HG03066 (cell line): ENCODE measurements at regions not wholly inside any gene's neighbourhood (a gene's known extent, or its start where the extent isn't known, plus 50 kb on each side); places are given as distances from the start of the nearest gene placed in this dataset.

ENCODE experiments used
- ATAC-seq: cut with Tn5 transposase; IDR thresholded peaks from one replicate; pipeline ENCODE4 v1.9.1; 2021; ENCODE audit warnings: low read depth; ENCODE audit not compliant: unreplicated experiment

GRCh38 chr18:67072791-67073190, 443.7 kb downstream of the DSEL start:
- ATAC-seq = no peak

DNA sequence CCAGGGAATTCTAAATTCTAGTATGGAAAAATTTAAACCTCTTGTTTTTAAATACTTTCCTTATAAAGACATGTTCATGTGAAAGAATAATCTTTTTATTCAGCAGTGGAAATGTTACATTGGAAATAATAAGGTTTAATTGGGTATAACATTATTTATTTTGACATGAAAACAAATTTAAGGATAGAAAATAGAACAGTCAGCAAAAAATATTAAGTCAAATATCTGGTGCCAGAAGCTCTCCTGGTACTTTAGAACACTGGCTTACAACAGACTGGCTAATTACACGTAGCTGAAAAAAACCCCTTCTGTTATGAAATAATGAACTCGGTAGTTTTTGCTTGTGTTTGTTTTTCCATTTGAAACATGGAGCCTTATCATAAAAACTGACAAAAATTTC, 447.9 kb downstream of the DSEL start:
- no peak for ATAC-seq

- ATAC-seq = no peak
These were observed 443.4 kb upstream of the CDH19 start for GRCh38 chr18:67047334-67047733.

GRCh38 chr18:67043276-67043675, 439.4 kb upstream of the CDH19 start:
- no peak for ATAC-seq

DNA sequence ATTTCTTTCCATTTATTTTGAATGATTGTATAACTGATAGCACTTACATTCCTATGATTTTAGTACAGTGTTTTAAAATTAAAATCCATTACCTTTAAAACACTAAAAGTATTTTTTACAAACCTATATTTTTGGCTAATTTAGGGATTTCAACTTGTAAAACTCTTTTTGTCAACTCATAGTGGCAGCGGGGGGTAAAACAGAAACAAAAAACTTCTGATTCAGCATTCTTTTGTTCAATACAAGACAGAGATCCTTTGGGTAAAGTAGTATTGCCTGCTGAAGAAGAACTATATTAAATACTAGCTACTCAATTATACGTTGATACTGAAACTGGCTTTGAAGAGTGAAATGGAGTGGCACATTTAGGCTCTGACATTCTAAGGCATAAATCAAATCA, 437.4 kb upstream of the CDH19 start:
- no peak for ATAC-seq

GRCh38 chr18:67035026-67035425, 431.1 kb upstream of the CDH19 start:
- no peak for ATAC-seq

- ATAC-seq = no peak
These were observed 419.2 kb upstream of the CDH19 start for GRCh38 chr18:67023059-67023458.

DNA sequence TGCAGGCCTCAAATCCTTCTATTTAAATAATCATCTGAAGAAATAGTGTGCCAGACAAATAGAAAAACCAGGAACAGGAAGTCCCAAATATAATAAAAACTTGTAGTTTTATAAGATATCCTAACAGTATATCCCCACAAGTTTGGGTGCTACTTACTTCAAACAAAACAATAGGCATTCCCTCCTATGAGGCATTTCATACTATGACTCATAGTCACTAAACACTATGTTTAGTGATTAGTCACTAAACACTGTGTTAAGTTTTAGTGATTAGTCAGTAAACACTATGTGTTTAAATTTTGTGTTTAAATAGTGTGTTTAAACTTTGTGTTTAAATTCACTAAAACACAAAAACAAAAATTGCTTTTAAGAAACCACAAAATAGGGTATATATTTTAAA, 407.0 kb upstream of the CDH19 start:
- no peak for ATAC-seq

DNA sequence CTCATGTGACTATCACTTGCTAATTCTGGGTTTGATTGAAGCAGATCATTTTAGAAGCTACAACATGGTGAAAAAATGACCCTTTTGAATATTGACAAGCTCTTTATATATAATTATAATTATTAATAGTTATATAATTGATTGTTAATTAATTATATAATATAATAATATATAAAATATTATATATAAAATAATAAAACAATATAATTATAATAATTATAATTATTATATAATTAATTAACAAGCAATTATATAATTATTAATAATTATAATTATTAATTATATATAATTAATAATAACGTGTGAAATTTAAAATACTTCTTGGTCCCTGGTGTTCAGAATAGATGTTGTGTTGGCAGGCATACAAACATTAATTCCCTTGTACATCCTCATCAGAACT, 404.1 kb upstream of the CDH19 start:
- ATAC-seq = no peak

DNA sequence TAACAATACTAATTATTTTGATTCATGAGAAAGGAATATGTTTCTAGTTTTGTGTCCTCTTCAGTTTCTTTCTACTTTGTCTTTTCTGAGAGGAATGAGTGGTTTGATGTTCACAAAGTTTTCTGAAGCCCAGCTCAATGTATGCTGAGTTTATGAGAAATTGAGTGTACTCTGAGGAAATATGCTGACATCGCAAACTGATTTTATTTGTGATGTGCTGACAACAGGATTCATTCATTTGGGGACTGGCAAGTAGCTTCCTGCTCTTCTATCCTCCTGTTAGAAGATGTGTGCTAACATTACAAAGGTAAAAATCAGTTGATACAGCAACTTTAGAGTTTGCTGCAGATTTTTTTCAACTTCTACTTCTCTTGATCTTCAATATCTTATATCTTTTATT, 403.2 kb upstream of the CDH19 start:
- no peak for ATAC-seq

DNA sequence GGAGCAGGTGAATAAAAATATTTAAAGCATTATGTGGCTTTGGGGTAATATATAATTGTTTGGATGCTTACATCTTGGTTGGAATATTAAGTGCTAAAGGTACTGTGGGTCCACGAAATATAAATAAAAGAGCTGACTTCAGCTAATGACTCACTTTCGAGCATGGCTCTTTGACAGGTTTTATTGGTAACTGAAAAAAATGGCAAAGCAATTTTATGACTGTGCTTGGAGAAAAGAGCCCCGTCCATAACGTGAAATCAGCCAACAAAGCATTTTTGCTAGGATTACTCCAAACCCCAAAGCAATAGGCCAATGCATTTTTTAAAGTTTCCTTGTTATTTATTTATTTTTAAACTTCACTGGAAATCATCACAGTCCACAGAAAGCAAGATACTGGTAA, 397.2 kb upstream of the CDH19 start:
- no peak for ATAC-seq

DNA sequence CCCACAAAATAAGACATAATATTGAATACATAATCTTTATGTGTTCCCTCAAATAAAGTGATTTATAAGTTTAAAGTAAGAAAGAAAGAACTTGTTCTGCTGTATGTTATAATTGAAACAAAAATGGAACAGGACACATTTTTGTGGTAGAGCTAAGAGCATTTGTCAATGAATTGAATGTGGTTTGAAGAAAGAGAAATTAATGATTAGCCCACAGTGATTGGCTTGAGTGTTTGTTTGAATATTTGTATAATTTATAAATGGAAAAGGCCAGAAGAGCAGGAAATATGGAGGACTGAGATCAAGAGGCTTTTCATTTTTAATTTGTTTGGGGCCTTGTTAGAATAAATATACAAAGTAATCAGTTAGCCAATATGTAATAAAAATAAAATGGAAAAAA, 395.1 kb upstream of the CDH19 start:
- no peak for ATAC-seq

- no peak for ATAC-seq
These were observed 391.4 kb upstream of the CDH19 start for GRCh38 chr18:66995270-66995669.

DNA sequence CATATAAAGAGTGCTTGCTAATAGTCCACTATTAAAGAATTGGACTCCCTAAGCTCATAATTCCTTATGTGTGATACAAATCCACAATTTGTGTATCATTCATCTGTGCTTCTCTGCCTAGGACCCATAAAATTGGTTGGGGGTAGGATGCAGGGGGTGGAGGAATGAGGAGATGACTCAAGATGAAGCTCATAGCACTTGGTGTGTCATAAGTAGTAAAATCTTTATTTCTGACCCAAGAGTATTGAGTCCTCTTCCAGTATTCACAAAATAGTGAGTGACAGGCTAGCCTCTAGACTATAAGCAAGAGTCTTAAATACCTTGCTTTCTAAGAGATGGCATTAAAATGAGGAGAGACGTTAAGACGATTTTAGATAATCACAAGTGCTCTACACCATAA, 390.9 kb upstream of the CDH19 start:
- ATAC-seq = no peak

- ATAC-seq = no peak
These were observed 389.6 kb upstream of the CDH19 start for GRCh38 chr18:66993492-66993891.

DNA sequence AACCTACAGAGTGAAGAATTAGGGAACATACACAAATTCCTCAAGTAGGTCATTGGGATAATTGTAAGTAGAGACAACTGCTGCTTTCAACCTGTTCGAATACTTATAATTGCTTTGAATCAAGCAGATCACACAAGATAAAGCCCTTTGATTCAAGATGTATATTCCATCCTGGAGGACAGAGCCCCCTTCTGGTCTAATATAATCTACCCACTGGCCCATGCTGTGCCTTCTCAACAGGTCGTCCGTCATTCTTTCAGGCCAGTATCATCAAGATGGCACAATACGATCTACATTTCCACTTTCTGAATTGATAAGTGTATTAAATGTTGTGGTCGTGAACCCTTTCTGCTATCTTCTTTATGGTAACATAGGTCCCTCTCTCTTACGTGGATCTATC, 387.0 kb upstream of the CDH19 start:
- no peak for ATAC-seq

DNA sequence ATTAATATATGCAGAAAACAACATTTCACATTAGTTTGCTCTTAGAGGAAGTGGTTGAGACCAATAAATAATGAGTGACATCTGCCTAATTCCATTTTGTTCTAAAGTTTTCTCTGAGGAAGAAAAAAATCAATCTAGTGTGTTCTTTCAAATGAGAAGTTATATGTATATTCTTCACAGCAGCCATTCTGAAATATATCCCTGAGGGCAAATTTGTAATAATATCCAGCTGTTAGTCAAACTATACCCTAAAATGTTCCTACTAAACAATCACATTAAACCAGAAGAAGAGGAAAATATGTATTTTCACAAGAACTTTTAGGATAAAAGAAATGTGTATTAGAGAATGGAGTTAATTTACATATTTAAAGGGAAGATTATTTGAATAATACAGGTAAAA, 375.1 kb upstream of the CDH19 start:
- no peak for ATAC-seq

- ATAC-seq = no peak
These were observed 368.8 kb upstream of the CDH19 start for GRCh38 chr18:66972681-66973080.

DNA sequence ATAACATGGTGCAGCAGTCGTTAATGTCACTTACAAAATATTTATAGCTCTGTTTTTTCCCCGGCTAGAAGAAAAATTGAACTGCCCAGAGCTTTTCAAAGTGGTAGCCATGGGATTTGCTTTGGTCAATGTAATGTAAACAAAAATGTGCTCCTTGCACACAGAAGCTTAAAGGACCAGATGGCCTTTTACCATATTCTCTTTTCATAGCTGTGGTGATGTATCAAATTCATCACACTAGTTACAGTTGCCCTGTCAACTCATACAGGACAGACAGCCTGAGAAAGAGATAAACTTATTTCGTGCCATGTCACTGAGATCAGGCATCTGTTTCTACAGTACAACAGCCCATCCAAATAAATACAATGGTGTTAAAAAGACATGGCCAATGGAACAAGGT, 368.1 kb upstream of the CDH19 start:
- ATAC-seq = no peak

- no peak for ATAC-seq
These were observed 362.3 kb upstream of the CDH19 start for GRCh38 chr18:66966171-66966570.

DNA sequence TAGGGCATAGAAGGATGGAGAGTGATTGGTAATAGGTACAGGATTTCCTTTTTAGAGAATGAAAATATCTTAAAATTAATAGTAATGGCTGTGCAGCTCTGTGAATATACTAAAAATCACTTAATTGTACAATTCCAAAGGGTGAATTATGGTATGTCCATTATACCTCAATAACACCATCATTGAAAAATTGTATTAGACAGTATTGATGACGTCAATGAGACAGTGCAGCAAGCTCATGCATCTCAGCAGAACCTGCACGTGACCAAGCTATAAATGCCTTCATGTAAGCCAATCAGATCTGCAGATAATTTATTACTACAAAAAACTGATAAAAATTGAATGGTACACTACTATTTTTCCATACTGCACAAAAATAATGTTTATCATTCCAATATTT, 354.4 kb upstream of the CDH19 start:
- ATAC-seq = no peak

GRCh38 chr18:66951750-66952149, 347.9 kb upstream of the CDH19 start:
- no peak for ATAC-seq

GRCh38 chr18:66949419-66949818, 345.5 kb upstream of the CDH19 start:
- ATAC-seq = no peak

- ATAC-seq = no peak
These were observed 333.7 kb upstream of the CDH19 start for GRCh38 chr18:66937546-66937945.
